Subcutaneous abdominal adipose tissue (tissue), 5 donors: ENCODE measurements at regions not wholly inside any gene's neighbourhood (a gene's known extent, or its start where the extent isn't known, plus 50 kb on each side); places are given as distances from the start of the nearest gene placed in this dataset.

Source experiments
- H3K27ac ChIP-seq: one replicate; pipeline ENCODE4 v1.7.0; 2013; ENCODE audit warnings: low read depth, mild to moderate bottlenecking, inconsistent platforms, low read length, moderate library complexity
- H3K27me3 ChIP-seq, 5 donors: one replicate each; pipeline ENCODE4 v1.7.0; 2013; ENCODE audit warnings: low read length in 5 of 5, inconsistent platforms in 1 of 5; ENCODE audit not compliant: control insufficient read depth in 5 of 5, insufficient read depth in 4 of 5
- H3K36me3 ChIP-seq, 5 donors: one replicate each; pipeline ENCODE4 v1.7.0; 2013; ENCODE audit warnings: low read length in 5 of 5; ENCODE audit not compliant: control insufficient read depth in 5 of 5, insufficient read depth in 5 of 5
- H3K4me1 ChIP-seq, 5 donors: one replicate each; pipeline ENCODE4 v1.7.0; 2013; ENCODE audit warnings: low read length in 5 of 5, mild to moderate bottlenecking in 3 of 5, moderate library complexity in 1 of 5; ENCODE audit not compliant: control insufficient read depth in 5 of 5, insufficient read depth in 5 of 5
- H3K4me3 ChIP-seq, 5 donors: one replicate each; pipeline ENCODE4 v1.7.0; 2013; ENCODE audit warnings: low read length in 5 of 5, low read depth in 1 of 5
- H3K9ac ChIP-seq, 5 donors: one replicate each; pipeline ENCODE4 v1.7.0; 2013; ENCODE audit warnings: low read length in 5 of 5, mild to moderate bottlenecking in 4 of 5, moderate library complexity in 3 of 5
- H3K9me3 ChIP-seq, 5 donors: one replicate each; pipeline ENCODE4 v1.7.0; 2013; ENCODE audit warnings: low read length in 5 of 5; ENCODE audit not compliant: control insufficient read depth in 5 of 5
- donor health status: healthy.
- donor health status: healthy.
- donor health status: healthy.
- donor health status: healthy.
- donor health status: healthy.

- H3K27ac ChIP-seq = no peak overlapping the region
These were observed 109.4 kb upstream of the ANO1 start for GRCh38 chr11:69968396-69969347.

GRCh38 chr11:69969890-69970784 is 108.0 kb upstream of the ANO1 start:
- peaks cover 1 to 30% (median 23%) of the 10 kb centered on the region in 5 donors for H3K4me1 ChIP-seq
- H3K9me3 ChIP-seq = peaks cover 0 to 3% (median 0%) of the 10 kb centered on the region in 5 donors
- H3K36me3 ChIP-seq = no peaks in the 10 kb centered on the region
- H3K27ac ChIP-seq = no peak overlapping the region
- H3K4me3 ChIP-seq = no peak overlapping the region
- H3K27me3 ChIP-seq = peaks cover 0 to 6% (median 0%) of the 10 kb centered on the region in 5 donors
- no peak overlapping the region for H3K9ac ChIP-seq

More at GRCh38 chr11:69968396-69969347, 109.4 kb upstream of the ANO1 start:
- H3K4me1 ChIP-seq = peaks cover 1 to 39% (median 31%) of the 10 kb centered on the region in 5 donors
- no peaks in the 10 kb centered on the region for H3K36me3 ChIP-seq
- no peak overlapping the region for H3K4me3 ChIP-seq
- H3K27me3 ChIP-seq = peaks cover 0 to 4% (median 0%) of the 10 kb centered on the region in 5 donors
- H3K9ac ChIP-seq = no peak overlapping the region
- peaks cover 0 to 3% (median 0%) of the 10 kb centered on the region in 5 donors for H3K9me3 ChIP-seq

- Histone ChIP-seq H3K9ac (no peak overlapping the region), H3K9me3 (peaks cover 0 to 3% (median 0%) of the 10 kb centered on the region in 5 donors), H3K4me3 (no peak overlapping the region), H3K27ac (no peak overlapping the region), H3K27me3 (peaks cover 0 to 6% (median 0%) of the 10 kb centered on the region in 5 donors), H3K36me3 (no peaks in the 10 kb centered on the region), H3K4me1 (peaks cover 1 to 30% (median 23%) of the 10 kb centered on the region in 5 donors)
These were observed 107.2 kb upstream of the ANO1 start for GRCh38 chr11:69970785-69971535.

GRCh38 chr11:69971741-69972140 is 106.4 kb upstream of the ANO1 start:
- no peak overlapping the region for H3K4me3 ChIP-seq
- no peak overlapping the region for H3K27ac ChIP-seq
- no peaks in the 10 kb centered on the region for H3K36me3 ChIP-seq
- H3K27me3 ChIP-seq = peaks cover 0 to 6% (median 0%) of the 10 kb centered on the region in 5 donors
- peaks cover 1 to 30% (median 23%) of the 10 kb centered on the region in 5 donors for H3K4me1 ChIP-seq
- H3K9me3 ChIP-seq = peaks cover 0 to 3% (median 0%) of the 10 kb centered on the region in 5 donors
- no peak overlapping the region for H3K9ac ChIP-seq

- no peak overlapping the region for H3K4me3 ChIP-seq
- no peaks in the 10 kb centered on the region for H3K36me3 ChIP-seq
- no peak overlapping the region for H3K9ac ChIP-seq
- peaks cover 1 to 28% (median 21%) of the 10 kb centered on the region in 5 donors for H3K4me1 ChIP-seq
- peaks cover 0 to 6% (median 0%) of the 10 kb centered on the region in 5 donors for H3K27me3 ChIP-seq
- H3K9me3 ChIP-seq = peaks cover 0 to 3% (median 0%) of the 10 kb centered on the region in 5 donors
- H3K27ac ChIP-seq = no peak overlapping the region
These were observed 105.7 kb upstream of the ANO1 start for GRCh38 chr11:69972351-69972802.

- Histone ChIP-seq H3K4me3 (no peak overlapping the region), H3K9me3 (peaks cover 0 to 3% (median 0%) of the 10 kb centered on the region in 5 donors), H3K9ac (no peak overlapping the region), H3K4me1 (peaks cover 0 to 21% (median 12%) of the 10 kb centered on the region in 5 donors), H3K27me3 (peaks cover 0 to 6% (median 0%) of the 10 kb centered on the region in 5 donors), H3K36me3 (no peaks in the 10 kb centered on the region), H3K27ac (no peak overlapping the region)
These were observed 103.6 kb upstream of the ANO1 start for GRCh38 chr11:69974528-69974927.

GRCh38 chr11:69975822-69976221 is 102.3 kb upstream of the ANO1 start:
- H3K27me3 ChIP-seq = peaks cover 0 to 2% (median 0%) of the 10 kb centered on the region in 5 donors
- no peak overlapping the region for H3K27ac ChIP-seq
- no peaks in the 10 kb centered on the region for H3K9me3 ChIP-seq
- H3K4me1 ChIP-seq = peaks cover 0 to 22% (median 17%) of the 10 kb centered on the region in 5 donors
- no peak overlapping the region for H3K4me3 ChIP-seq
- H3K36me3 ChIP-seq = no peaks in the 10 kb centered on the region
- no peak overlapping the region for H3K9ac ChIP-seq

- Histone ChIP-seq H3K36me3 (no peaks in the 10 kb centered on the region), H3K9me3 (no peaks in the 10 kb centered on the region), H3K27me3 (peaks cover 0 to 5% (median 0%) of the 10 kb centered on the region in 5 donors), H3K4me1 (peaks cover 0 to 22% (median 17%) of the 10 kb centered on the region in 5 donors), H3K27ac (no peak overlapping the region), H3K9ac (no peak overlapping the region), H3K4me3 (no peak overlapping the region)
These were observed 101.3 kb upstream of the ANO1 start for GRCh38 chr11:69976794-69977193.

GRCh38 chr11:69977951-69978350 is 100.2 kb upstream of the ANO1 start:
- Histone ChIP-seq H3K27me3 (peaks cover 0 to 6% (median 4%) of the 10 kb centered on the region in 5 donors), H3K27ac (no peak overlapping the region), H3K4me1 (peaks cover 0 to 22% (median 17%) of the 10 kb centered on the region in 5 donors), H3K9ac (no peak overlapping the region), H3K36me3 (no peaks in the 10 kb centered on the region), H3K4me3 (no peak overlapping the region), H3K9me3 (no peaks in the 10 kb centered on the region)
